ENCODE measurements at regions not wholly inside any gene's neighbourhood (a gene's known extent, or its start where the extent isn't known, plus 50 kb on each side); places are given as distances from the start of the nearest gene placed in this dataset.

- H3K36me3 ChIP-seq (replicated peaks in 1 of 2; ENCODE audit: insufficient read depth in 1 of 2, low read depth in 2 of 2) = no peaks in the 10 kb centered on the region
- ATAC-seq (no peak), DNase-seq (no peak)
- no peak overlapping the region for H3K27ac ChIP-seq
- H3K4me1 ChIP-seq = no peaks in the 10 kb centered on the region
- no peak overlapping the region for H3K4me3 ChIP-seq
- TF ChIP-seq POLR2A (IDR thresholded peaks at IDR 0.05) (no peak), CTCF (IDR thresholded peaks at IDR 0.05) (no peak)
- WGBS, 2 donors = 47 to 71% methylated on average over 2 of the region's 2 CpGs
- no peaks in the 10 kb centered on the region for H3K9me3 ChIP-seq
- intact Hi-C loops (cut with DNase I) = no loop called here
- H3K27me3 ChIP-seq = no peaks in the 10 kb centered on the region
These were observed 146.3 kb upstream of the RMST start for GRCh38 chr12:97316321-97316720.

- Histone ChIP-seq H3K4me1 (no peaks in the 10 kb centered on the region), H3K9me3 (no peaks in the 10 kb centered on the region), H3K27me3 (peaks cover 0 to 5% of the 10 kb centered on the region in 2 donors), H3K4me3 (no peak overlapping the region), H3K27ac (no peak overlapping the region), H3K36me3 (replicated peaks in 1 of 2; ENCODE audit: insufficient read depth in 1 of 2, low read depth in 2 of 2) (no peaks in the 10 kb centered on the region)
- no peak for DNase-seq
- WGBS, 2 donors = 62 to 70% methylated on average over 4 of the region's 4 CpGs
- no peak for TF ChIP-seq CTCF (IDR thresholded peaks at IDR 0.05)
- no peak for TF ChIP-seq POLR2A (IDR thresholded peaks at IDR 0.05)
- ATAC-seq = no peak
- intact Hi-C loops (cut with DNase I) = no loop called here
These were observed 141.0 kb upstream of the RMST start for GRCh38 chr12:97321621-97322020.

GRCh38 chr12:97322388-97322787, 140.2 kb upstream of the RMST start:
- ATAC-seq (no peak), DNase-seq (no peak)
- Histone ChIP-seq H3K27ac (no peak overlapping the region), H3K36me3 (replicated peaks in 1 of 2; ENCODE audit: insufficient read depth in 1 of 2, low read depth in 2 of 2) (no peaks in the 10 kb centered on the region), H3K4me3 (no peak overlapping the region), H3K9me3 (no peaks in the 10 kb centered on the region), H3K27me3 (peaks cover 0 to 5% of the 10 kb centered on the region in 2 donors), H3K4me1 (no peaks in the 10 kb centered on the region)
- intact Hi-C loops (cut with DNase I) = no loop called here
- 45 to 51% methylated on average over 4 of the region's 4 CpGs for WGBS, 2 donors
- TF ChIP-seq POLR2A (IDR thresholded peaks at IDR 0.05) (no peak), CTCF (IDR thresholded peaks at IDR 0.05) (no peak)

GRCh38 chr12:97323154-97323553, 139.4 kb upstream of the RMST start:
- no peaks in the 10 kb centered on the region for H3K4me1 ChIP-seq
- H3K27ac ChIP-seq = no peak overlapping the region
- TF ChIP-seq POLR2A (IDR thresholded peaks at IDR 0.05) = no peak
- TF ChIP-seq CTCF (IDR thresholded peaks at IDR 0.05) = no peak
- intact Hi-C loops (cut with DNase I) = no loop called here
- no peaks in the 10 kb centered on the region for H3K9me3 ChIP-seq
- WGBS, 2 donors = 60 to 79% methylated on average over 4 of the region's 4 CpGs
- H3K27me3 ChIP-seq = peaks cover 0 to 5% of the 10 kb centered on the region in 2 donors
- ATAC-seq (no peak), DNase-seq (no peak)
- no peak overlapping the region for H3K4me3 ChIP-seq
- H3K36me3 ChIP-seq (replicated peaks in 1 of 2; ENCODE audit: insufficient read depth in 1 of 2, low read depth in 2 of 2) = no peaks in the 10 kb centered on the region

- Histone ChIP-seq H3K27ac (no peak overlapping the region), H3K4me1 (no peaks in the 10 kb centered on the region), H3K4me3 (no peak overlapping the region), H3K27me3 (peaks cover 0 to 5% of the 10 kb centered on the region in 2 donors), H3K9me3 (no peaks in the 10 kb centered on the region), H3K36me3 (replicated peaks in 1 of 2; ENCODE audit: insufficient read depth in 1 of 2, low read depth in 2 of 2) (no peaks in the 10 kb centered on the region)
- DNase-seq (no peak), ATAC-seq (no peak)
- TF ChIP-seq CTCF (IDR thresholded peaks at IDR 0.05) (no peak), POLR2A (IDR thresholded peaks at IDR 0.05) (no peak)
- 51 to 53% methylated on average over 7 of the region's 7 CpGs for WGBS, 2 donors
- intact Hi-C loops (cut with DNase I) = no loop called here
These were observed 138.1 kb upstream of the RMST start for GRCh38 chr12:97324471-97324870.

Measured in body of pancreas (tissue), 4 donors.